ENCODE measurements at regions not wholly inside any gene's neighbourhood (a gene's known extent, or its start where the extent isn't known, plus 50 kb on each side); places are given as distances from the start of the nearest gene placed in this dataset.

GRCh38 chr5:106966686-106967315 lies 703.9 kb downstream of the EFNA5 start:
- TF ChIP-seq CTCF (IDR thresholded peaks at IDR 0.05; ENCODE audit: extremely low read depth in 1 of 2, insufficient read depth in 1 of 2, low read depth in 1 of 2, low read length in 2 of 2) (no peak), EZH2 (IDR thresholded peaks at IDR 0.05; ENCODE audit: borderline replicate concordance, low read depth, low read length, severe bottlenecking) (no peak), MYC (IDR thresholded peaks at IDR 0.05; ENCODE audit: low read depth, low read length) (no peak), POLR2AphosphoS5 (IDR thresholded peaks at IDR 0.05; ENCODE audit: insufficient read depth, low read depth, low read length) (no peak)
- TF ChIP-seq, protein P1, sequence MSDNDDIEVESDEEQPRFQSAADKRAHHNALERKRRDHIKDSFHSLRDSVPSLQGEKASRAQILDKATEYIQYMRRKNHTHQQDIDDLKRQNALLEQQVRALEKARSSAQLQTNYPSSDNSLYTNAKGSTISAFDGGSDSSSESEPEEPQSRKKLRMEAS (IDR thresholded peaks at IDR 0.05; ENCODE audit: insufficient read depth, insufficient read length): no peak

All from endothelial cell of umbilical vein (primary cell).